Right atrium auricular region (tissue), 2 donors: ENCODE measurements at regions not wholly inside any gene's neighbourhood (a gene's known extent, or its start where the extent isn't known, plus 50 kb on each side); places are given as distances from the start of the nearest gene placed in this dataset.

Experiments
- DNase-seq: peaks from one replicate; pipeline ENCODE4 v3.0.0-alpha.2; 2019; ENCODE audit warnings: low spot score
- H3K27ac ChIP-seq, 2 donors: fragments of 200-600 bp; sonication (generic); 1 replicate in 1 of 2; 2 replicates in 1 of 2; pipeline ENCODE4 v1.5.1; 2016 to 2019
- H3K27me3 ChIP-seq, 2 donors: fragments of 200-600 bp; sonication (generic); one replicate each; pipeline versions ENCODE4 v1.5.1 to v1.6.0; 2017 to 2019
- H3K36me3 ChIP-seq: fragments of 200-600 bp; sonication (generic); one replicate; pipeline ENCODE4 v1.5.1; 2016
- H3K4me1 ChIP-seq, 2 donors: fragments of 200-600 bp; sonication (generic); one replicate each; pipeline versions ENCODE4 v1.5.1 to v1.6.0; 2017 to 2019
- H3K4me3 ChIP-seq, 2 donors: fragments of 200-600 bp; sonication (generic); 1 replicate in 1 of 2; 2 replicates in 1 of 2; pipeline ENCODE4 v1.5.1; 2017 to 2019; ENCODE audit warnings: mild to moderate bottlenecking in 1 of 2, moderate library complexity in 1 of 2
- H3K9me3 ChIP-seq, 2 donors: fragments of 200-600 bp; sonication (generic); one replicate each; pipeline ENCODE4 v1.5.1; 2019
- CTCF ChIP-seq, 2 donors: fragments of 200-600 bp; sonication (generic); IDR thresholded peaks; one replicate each; pipeline ENCODE4 v1.5.1; 2019; ENCODE audit warnings: antibody characterized with exemption in 2 of 2

DNA sequence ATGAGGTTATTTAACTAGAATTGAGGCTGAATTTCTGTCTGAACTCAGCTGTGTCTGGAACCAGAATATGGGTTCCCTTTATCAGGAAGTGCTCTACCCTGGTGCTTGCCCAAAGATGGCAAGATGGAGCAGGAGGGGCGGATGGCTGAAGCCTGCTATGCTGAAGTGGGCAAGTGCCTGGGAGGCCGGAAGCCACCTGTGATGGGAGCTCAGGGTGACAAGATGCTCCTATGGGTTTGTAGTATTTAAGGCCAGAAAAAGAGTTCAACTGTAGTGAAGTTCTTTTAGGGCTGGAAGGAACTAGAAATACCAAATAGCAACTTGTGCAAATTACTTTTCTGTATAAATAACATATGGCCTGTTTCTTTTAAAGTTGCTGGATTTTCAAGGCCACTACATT, 808.9 kb upstream of the RAB6C start:
- no peak for TF ChIP-seq CTCF (IDR thresholded peaks at IDR 0.05)
- Histone ChIP-seq H3K9me3 (peaks cover 0 to 5% of the 10 kb centered on the region in 2 donors), H3K27me3 (no peaks in the 10 kb centered on the region), H3K27ac (no peak overlapping the region), H3K4me3 (no peak overlapping the region), H3K4me1 (no peaks in the 10 kb centered on the region), H3K36me3 (no peaks in the 10 kb centered on the region)
- DNase-seq, result no peak

DNA sequence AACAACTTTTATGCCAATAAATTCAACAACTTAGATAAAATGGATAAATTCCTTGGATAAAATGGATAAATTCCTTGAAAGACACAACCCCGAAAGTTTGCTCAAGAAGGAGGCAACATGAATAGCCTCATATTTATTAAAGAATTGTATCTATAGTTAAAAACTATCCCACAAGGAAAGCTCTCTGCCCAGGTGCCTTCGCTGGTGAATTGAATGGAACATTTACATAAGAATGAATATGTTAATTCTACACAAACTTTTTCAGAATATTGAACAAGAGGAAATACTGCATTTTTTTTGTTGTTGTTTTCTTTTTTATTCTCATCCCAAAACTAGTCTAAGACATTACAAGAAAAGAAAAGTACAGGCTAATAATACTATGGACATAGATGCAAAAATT, 805.3 kb upstream of the RAB6C start:
- no peak overlapping the region for H3K27ac ChIP-seq
- H3K27me3 ChIP-seq, result no peaks in the 10 kb centered on the region
- H3K4me3 ChIP-seq, result no peak overlapping the region
- H3K36me3 ChIP-seq, result no peaks in the 10 kb centered on the region
- no peaks in the 10 kb centered on the region for H3K4me1 ChIP-seq
- DNase-seq, result no peak
- TF ChIP-seq CTCF (IDR thresholded peaks at IDR 0.05), result no peak
- H3K9me3 ChIP-seq, result peaks cover 0 to 5% of the 10 kb centered on the region in 2 donors

- Histone ChIP-seq H3K4me3 (no peak overlapping the region), H3K27me3 (no peaks in the 10 kb centered on the region), H3K36me3 (no peaks in the 10 kb centered on the region), H3K27ac (no peak overlapping the region), H3K9me3 (peaks cover 0 to 5% of the 10 kb centered on the region in 2 donors), H3K4me1 (no peaks in the 10 kb centered on the region)
- no peak for DNase-seq
- no peak for TF ChIP-seq CTCF (IDR thresholded peaks at IDR 0.05)
Measured at GRCh38 chr2:129175051-129175450, 804.4 kb upstream of the RAB6C start.

GRCh38 chr2:129176375-129176774, 803.1 kb upstream of the RAB6C start:
- Histone ChIP-seq H3K27me3 (no peaks in the 10 kb centered on the region), H3K4me3 (no peak overlapping the region), H3K36me3 (no peaks in the 10 kb centered on the region), H3K27ac (no peak overlapping the region), H3K4me1 (no peaks in the 10 kb centered on the region), H3K9me3 (peaks cover 0 to 5% of the 10 kb centered on the region in 2 donors)
- no peak for DNase-seq
- TF ChIP-seq CTCF (IDR thresholded peaks at IDR 0.05), result no peak

GRCh38 chr2:129178356-129178755, 801.1 kb upstream of the RAB6C start:
- TF ChIP-seq CTCF (IDR thresholded peaks at IDR 0.05), result no peak
- Histone ChIP-seq H3K4me3 (no peak overlapping the region), H3K9me3 (no peaks in the 10 kb centered on the region), H3K27ac (no peak overlapping the region), H3K36me3 (no peaks in the 10 kb centered on the region), H3K4me1 (no peaks in the 10 kb centered on the region), H3K27me3 (no peaks in the 10 kb centered on the region)
- peak; percentile 77 for DNase-seq

GRCh38 chr2:129179199-129179598, 800.3 kb upstream of the RAB6C start:
- H3K27me3 ChIP-seq, result no peaks in the 10 kb centered on the region
- H3K4me3 ChIP-seq, result no peak overlapping the region
- H3K27ac ChIP-seq, result no peak overlapping the region
- no peak for TF ChIP-seq CTCF (IDR thresholded peaks at IDR 0.05)
- no peak for DNase-seq
- H3K9me3 ChIP-seq, result no peaks in the 10 kb centered on the region
- H3K4me1 ChIP-seq, result no peaks in the 10 kb centered on the region
- H3K36me3 ChIP-seq, result no peaks in the 10 kb centered on the region
